SK-N-SH (cell line): ENCODE measurements at regions not wholly inside any gene's neighbourhood (a gene's known extent, or its start where the extent isn't known, plus 50 kb on each side); places are given as distances from the start of the nearest gene placed in this dataset.

Experiments used
- CTCF ChIA-PET: fragments of 300-600, 350-600 bp; formaldehyde crosslinking; extraction: SDS; loops from one replicate; lab custom pipeline; 2021; lab: Yijun Ruan, JAX
- POLR2A ChIA-PET: fragments of 350-600 bp; sonication (Branson Sonifier 250); formaldehyde crosslinking; extraction: SDS; loops from one replicate; lab custom pipeline; 2020; ENCODE audit warnings: antibody characterized with exemption, inconsistent platforms; lab: Yijun Ruan, JAX
- DNase-seq: peaks from one replicate; pipeline ENCODE4 v3.0.0; 2012
- H2AFZ ChIP-seq: fragments of 200-600 bp; sonication (generic); 2 replicates; pipeline ENCODE4 v1.8.1; 2016; ENCODE audit warnings: antibody characterized with exemption, mild to moderate bottlenecking, low read depth
- H3F3A ChIP-seq: fragments of 200-600 bp; sonication (generic); replicated peaks from 2 replicates; pipeline ENCODE3; 2016; ENCODE audit warnings: antibody characterized with exemption, mild to moderate bottlenecking; ENCODE audit not compliant: insufficient read depth
- H3K27ac ChIP-seq, 2 experiments: fragments of 200-500 bp in 1 of 2; fragments of 200-600 bp in 1 of 2; sonication (Bioruptor generic) in 1 of 2; sonication (generic), shearing (Covaris generic) in 1 of 2; 2 replicates each; pipeline versions ENCODE4 v1.5.1 to v1.6.1; 2014 to 2016; ENCODE audit warnings: low read depth in 2 of 2, inconsistent platforms in 1 of 2, low read length in 1 of 2, mild to moderate bottlenecking in 1 of 2, mixed read lengths in 1 of 2
- H3K27me3 ChIP-seq: fragments of 200-600 bp; sonication (generic), shearing (Covaris generic); 2 replicates; pipeline ENCODE4 v1.6.1; 2016; ENCODE audit warnings: mixed run types; ENCODE audit not compliant: insufficient read depth
- H3K36me3 ChIP-seq, 2 experiments: fragments of 200-500 bp in 1 of 2; fragments of 200-600 bp in 1 of 2; sonication (Bioruptor generic) in 1 of 2; sonication (generic) in 1 of 2; replicated peaks in 1 of 2; 2 replicates each; pipeline versions ENCODE3 to v1.5.1; 2014 to 2016; ENCODE audit warnings: low read length in 1 of 2, mild to moderate bottlenecking in 1 of 2; ENCODE audit not compliant: insufficient read depth in 2 of 2, control insufficient read depth in 1 of 2
- H3K4me1 ChIP-seq, 2 experiments: fragments of 200-500 bp in 1 of 2; fragments of 200-600 bp in 1 of 2; sonication (Bioruptor generic) in 1 of 2; sonication (generic), shearing (Covaris generic) in 1 of 2; 2 replicates each; pipeline versions ENCODE4 v1.5.1 to v1.6.1; 2014 to 2016; ENCODE audit warnings: low read depth in 1 of 2, low read length in 1 of 2, mixed run types in 1 of 2; ENCODE audit not compliant: insufficient read depth in 2 of 2, control insufficient read depth in 1 of 2
- H3K4me2 ChIP-seq: fragments of 200-600 bp; sonication (generic), shearing (Covaris generic); 2 replicates; pipeline ENCODE4 v1.6.1; 2017; ENCODE audit warnings: mixed run types
- H3K4me3 ChIP-seq, 2 experiments: fragments of 200-500 bp in 1 of 2; fragments of 200-600 bp in 1 of 2; sonication (Bioruptor generic) in 1 of 2; sonication (generic), shearing (Covaris generic) in 1 of 2; 2 replicates each; pipeline versions ENCODE4 v1.5.1 to v1.8.1; 2014 to 2016; ENCODE audit warnings: low read depth in 2 of 2, inconsistent platforms in 1 of 2, low read length in 1 of 2, mild to moderate bottlenecking in 1 of 2, mixed read lengths in 1 of 2, moderate library complexity in 1 of 2
- H3K79me2 ChIP-seq: fragments of 200-600 bp; sonication (generic); 2 replicates; pipeline ENCODE4 v1.8.1; 2017; ENCODE audit warnings: mild to moderate bottlenecking; ENCODE audit not compliant: insufficient read depth
- H3K9ac ChIP-seq: fragments of 200-600 bp; sonication (generic); 2 replicates; pipeline ENCODE4 v1.6.1; 2017; ENCODE audit warnings: mixed run types
- H3K9me2 ChIP-seq: fragments of 200-600 bp; sonication (generic); 2 replicates; pipeline ENCODE4 v1.6.1; 2017; ENCODE audit warnings: mixed run types
- H3K9me3 ChIP-seq: fragments of 200-600 bp; sonication (generic); 2 replicates; pipeline ENCODE4 v1.6.1; 2017; ENCODE audit warnings: mixed run types, mild to moderate bottlenecking, moderate library complexity
- H4K20me1 ChIP-seq: fragments of 200-600 bp; sonication (generic); 2 replicates; pipeline ENCODE4 v1.6.1; 2017; ENCODE audit warnings: mild to moderate bottlenecking, mixed run types; ENCODE audit not compliant: insufficient read depth
- ELF1 ChIP-seq: IDR thresholded peaks from 2 replicates; pipeline ENCODE4 v1.4.0; 2012
- EP300 ChIP-seq, 2 experiments: IDR thresholded peaks; 2 replicates each; pipeline versions ENCODE4 v1.4.0 to v1.6.1; 2012; ENCODE audit warnings: borderline replicate concordance in 1 of 2, low read depth in 1 of 2, low read length in 1 of 2
- FOXM1 ChIP-seq: IDR thresholded peaks from 2 replicates; pipeline ENCODE4 v1.4.0; 2012; ENCODE audit warnings: low read depth, mild to moderate bottlenecking
- GATA2 ChIP-seq: sonication (generic); formaldehyde crosslinking; IDR thresholded peaks from 2 replicates; pipeline ENCODE4 v1.5.0; 2020; ENCODE audit warnings: mild to moderate bottlenecking, missing genetic modification reagents
- MEF2A ChIP-seq: IDR thresholded peaks from 2 replicates; pipeline ENCODE4 v1.4.0; 2012; ENCODE audit warnings: low read depth, borderline replicate concordance
- NFIC ChIP-seq: IDR thresholded peaks from 2 replicates; pipeline ENCODE4 v1.4.0; 2012; ENCODE audit warnings: borderline replicate concordance
- RCOR1 ChIP-seq: fragments of 150-350 bp; IDR thresholded peaks from 2 replicates; pipeline ENCODE4 v1.6.1; 2017; ENCODE audit warnings: antibody characterized with exemption, low read length
- WGBS: methylation state at CpG from one replicate; pipeline ENCODE4 v1.1.6; 2017; ENCODE audit warnings: low lambda C conversion rate; 5-methylcytosine and 5-hydroxymethylcytosine counted together
- TF ChIP-seq, protein P1 (sequence below): IDR thresholded peaks from 2 replicates; pipeline ENCODE4 v1.6.1; 2012; ENCODE audit warnings: mild to moderate bottlenecking, low read depth, low read length, moderate library complexity
- TF ChIP-seq, protein P2 (sequence below): IDR thresholded peaks from 2 replicates; pipeline ENCODE4 v1.4.0; 2012; ENCODE audit warnings: low read depth, borderline replicate concordance
- TF ChIP-seq, protein P3 (sequence below): fragments of 150-350 bp; IDR thresholded peaks from 2 replicates; pipeline ENCODE4 v1.6.1; 2017; ENCODE audit warnings: antibody characterized with exemption, low read length, low read depth, borderline replicate concordance
- TF ChIP-seq, protein P4 (sequence below): IDR thresholded peaks from 2 replicates; pipeline ENCODE4 v1.4.0; 2012; ENCODE audit warnings: low read depth, borderline replicate concordance

DNA sequence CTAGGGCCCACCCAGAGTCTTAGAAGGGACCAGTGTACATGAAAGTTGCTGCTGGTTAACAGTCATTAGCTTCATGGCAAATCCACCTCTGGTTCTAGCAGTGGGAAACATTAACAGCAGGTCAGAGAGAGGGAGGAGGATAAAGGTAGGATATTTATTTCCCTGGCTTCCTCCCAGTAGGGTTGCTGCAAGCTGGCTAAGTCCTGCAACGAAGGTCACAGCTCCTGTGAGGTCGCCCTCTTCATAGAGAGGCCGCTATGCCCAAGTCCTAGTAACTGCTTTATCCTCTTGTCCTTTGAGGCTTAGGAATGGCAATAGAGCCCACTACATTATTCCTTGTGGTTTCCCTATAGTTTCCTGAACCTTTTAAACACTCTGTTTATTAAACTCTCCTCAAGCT, 84.0 kb upstream of the ACSL3 start:
- Histone ChIP-seq H3K36me3 (no peaks in the 10 kb centered on the region), H3K9ac (no peak overlapping the region), H3F3A (no peaks in the 10 kb centered on the region), H3K79me2 (no peaks in the 10 kb centered on the region), H3K4me2 (no peak overlapping the region), H3K4me3 (no peak overlapping the region)
- POLR2A ChIA-PET = no interaction called here
- TF ChIP-seq FOXM1 (no peak), ELF1 (no peak), RCOR1 (no peak)
- TF ChIP-seq, all 33 proteins: peak for 0
- no peak overlapping the region for H3K27ac ChIP-seq
- CTCF ChIA-PET = interaction anchor here (1.0 kb wide), 2 partner anchors 14 to 86 kb away, joined by 3 read pairs; no protein-coding TSS in a partner anchor
- WGBS = 59% methylated on average over 3 of the region's 3 CpGs
- H3K9me2 ChIP-seq = no peaks in the 10 kb centered on the region
- no peak for DNase-seq
- H3K27me3 ChIP-seq = no peaks in the 10 kb centered on the region
- no peaks in the 10 kb centered on the region for H4K20me1 ChIP-seq
- no peak overlapping the region for H2AFZ ChIP-seq
- no peaks in the 10 kb centered on the region for H3K9me3 ChIP-seq
- no peaks in the 10 kb centered on the region for H3K4me1 ChIP-seq

DNA sequence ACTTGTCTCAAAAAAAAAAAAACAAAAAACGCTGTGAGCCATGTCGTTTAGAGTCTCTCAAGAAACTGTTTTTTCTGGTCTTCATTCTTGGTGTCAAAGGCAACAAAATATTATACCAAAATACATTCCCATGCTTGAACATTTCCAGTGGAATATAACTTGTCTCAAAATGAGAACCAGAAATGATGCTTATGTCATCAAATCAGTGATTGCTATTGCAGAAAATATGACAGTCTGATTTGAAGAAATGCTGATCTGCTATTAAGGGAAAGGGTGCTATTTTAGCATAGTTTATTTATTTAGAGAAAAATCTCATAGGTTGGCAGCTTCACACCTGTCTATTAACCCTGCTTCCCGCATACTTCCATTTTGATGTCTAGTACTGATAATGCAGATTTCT, 82.4 kb upstream of the ACSL3 start:
- no peak overlapping the region for H2AFZ ChIP-seq
- H3K4me3 ChIP-seq = no peak overlapping the region
- H3K4me1 ChIP-seq = no peaks in the 10 kb centered on the region
- H4K20me1 ChIP-seq = no peaks in the 10 kb centered on the region
- no peaks in the 10 kb centered on the region for H3K79me2 ChIP-seq
- no peaks in the 10 kb centered on the region for H3K9me2 ChIP-seq
- no peak overlapping the region for H3K9ac ChIP-seq
- no peak overlapping the region for H3K4me2 ChIP-seq
- WGBS = 57% methylated on average over 3 of the region's 3 CpGs
- no peak overlapping the region for H3K27ac ChIP-seq
- ChIA-PET CTCF (no interaction called here), POLR2A (no interaction called here)
- no peaks in the 10 kb centered on the region for H3K27me3 ChIP-seq
- no peaks in the 10 kb centered on the region for H3K9me3 ChIP-seq
- TF ChIP-seq MEF2A (no peak), NFIC (no peak), EP300 (IDR thresholded peaks at IDR 0.05; ENCODE audit: borderline replicate concordance in 1 of 2, low read depth in 1 of 2, low read length in 1 of 2) (no peak), GATA2 (CRISPR knock-in tag) (no peak)
- TF ChIP-seq, protein P1, sequence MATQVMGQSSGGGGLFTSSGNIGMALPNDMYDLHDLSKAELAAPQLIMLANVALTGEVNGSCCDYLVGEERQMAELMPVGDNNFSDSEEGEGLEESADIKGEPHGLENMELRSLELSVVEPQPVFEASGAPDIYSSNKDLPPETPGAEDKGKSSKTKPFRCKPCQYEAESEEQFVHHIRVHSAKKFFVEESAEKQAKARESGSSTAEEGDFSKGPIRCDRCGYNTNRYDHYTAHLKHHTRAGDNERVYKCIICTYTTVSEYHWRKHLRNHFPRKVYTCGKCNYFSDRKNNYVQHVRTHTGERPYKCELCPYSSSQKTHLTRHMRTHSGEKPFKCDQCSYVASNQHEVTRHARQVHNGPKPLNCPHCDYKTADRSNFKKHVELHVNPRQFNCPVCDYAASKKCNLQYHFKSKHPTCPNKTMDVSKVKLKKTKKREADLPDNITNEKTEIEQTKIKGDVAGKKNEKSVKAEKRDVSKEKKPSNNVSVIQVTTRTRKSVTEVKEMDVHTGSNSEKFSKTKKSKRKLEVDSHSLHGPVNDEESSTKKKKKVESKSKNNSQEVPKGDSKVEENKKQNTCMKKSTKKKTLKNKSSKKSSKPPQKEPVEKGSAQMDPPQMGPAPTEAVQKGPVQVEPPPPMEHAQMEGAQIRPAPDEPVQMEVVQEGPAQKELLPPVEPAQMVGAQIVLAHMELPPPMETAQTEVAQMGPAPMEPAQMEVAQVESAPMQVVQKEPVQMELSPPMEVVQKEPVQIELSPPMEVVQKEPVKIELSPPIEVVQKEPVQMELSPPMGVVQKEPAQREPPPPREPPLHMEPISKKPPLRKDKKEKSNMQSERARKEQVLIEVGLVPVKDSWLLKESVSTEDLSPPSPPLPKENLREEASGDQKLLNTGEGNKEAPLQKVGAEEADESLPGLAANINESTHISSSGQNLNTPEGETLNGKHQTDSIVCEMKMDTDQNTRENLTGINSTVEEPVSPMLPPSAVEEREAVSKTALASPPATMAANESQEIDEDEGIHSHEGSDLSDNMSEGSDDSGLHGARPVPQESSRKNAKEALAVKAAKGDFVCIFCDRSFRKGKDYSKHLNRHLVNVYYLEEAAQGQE = no peak
- TF ChIP-seq, protein P2, sequence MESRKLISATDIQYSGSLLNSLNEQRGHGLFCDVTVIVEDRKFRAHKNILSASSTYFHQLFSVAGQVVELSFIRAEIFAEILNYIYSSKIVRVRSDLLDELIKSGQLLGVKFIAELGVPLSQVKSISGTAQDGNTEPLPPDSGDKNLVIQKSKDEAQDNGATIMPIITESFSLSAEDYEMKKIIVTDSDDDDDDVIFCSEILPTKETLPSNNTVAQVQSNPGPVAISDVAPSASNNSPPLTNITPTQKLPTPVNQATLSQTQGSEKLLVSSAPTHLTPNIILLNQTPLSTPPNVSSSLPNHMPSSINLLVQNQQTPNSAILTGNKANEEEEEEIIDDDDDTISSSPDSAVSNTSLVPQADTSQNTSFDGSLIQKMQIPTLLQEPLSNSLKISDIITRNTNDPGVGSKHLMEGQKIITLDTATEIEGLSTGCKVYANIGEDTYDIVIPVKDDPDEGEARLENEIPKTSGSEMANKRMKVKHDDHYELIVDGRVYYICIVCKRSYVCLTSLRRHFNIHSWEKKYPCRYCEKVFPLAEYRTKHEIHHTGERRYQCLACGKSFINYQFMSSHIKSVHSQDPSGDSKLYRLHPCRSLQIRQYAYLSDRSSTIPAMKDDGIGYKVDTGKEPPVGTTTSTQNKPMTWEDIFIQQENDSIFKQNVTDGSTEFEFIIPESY = no peak
- TF ChIP-seq, protein P3, sequence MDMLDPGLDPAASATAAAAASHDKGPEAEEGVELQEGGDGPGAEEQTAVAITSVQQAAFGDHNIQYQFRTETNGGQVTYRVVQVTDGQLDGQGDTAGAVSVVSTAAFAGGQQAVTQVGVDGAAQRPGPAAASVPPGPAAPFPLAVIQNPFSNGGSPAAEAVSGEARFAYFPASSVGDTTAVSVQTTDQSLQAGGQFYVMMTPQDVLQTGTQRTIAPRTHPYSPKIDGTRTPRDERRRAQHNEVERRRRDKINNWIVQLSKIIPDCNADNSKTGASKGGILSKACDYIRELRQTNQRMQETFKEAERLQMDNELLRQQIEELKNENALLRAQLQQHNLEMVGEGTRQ = no peak
- TF ChIP-seq, protein P4, sequence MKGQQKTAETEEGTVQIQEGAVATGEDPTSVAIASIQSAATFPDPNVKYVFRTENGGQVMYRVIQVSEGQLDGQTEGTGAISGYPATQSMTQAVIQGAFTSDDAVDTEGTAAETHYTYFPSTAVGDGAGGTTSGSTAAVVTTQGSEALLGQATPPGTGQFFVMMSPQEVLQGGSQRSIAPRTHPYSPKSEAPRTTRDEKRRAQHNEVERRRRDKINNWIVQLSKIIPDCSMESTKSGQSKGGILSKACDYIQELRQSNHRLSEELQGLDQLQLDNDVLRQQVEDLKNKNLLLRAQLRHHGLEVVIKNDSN = no peak
- H3F3A ChIP-seq = no peaks in the 10 kb centered on the region
- H3K36me3 ChIP-seq = no peaks in the 10 kb centered on the region
- DNase-seq = no peak
